Prostate gland (tissue), 2 donors: ENCODE measurements at regions not wholly inside any gene's neighbourhood (a gene's known extent, or its start where the extent isn't known, plus 50 kb on each side); places are given as distances from the start of the nearest gene placed in this dataset.
"Not testable (repeated sequence)": the region's sequence is repeated elsewhere in the genome, so short reads cannot be mapped to it uniquely, and the experiment has no call there.

ENCODE experiments used
- DNase-seq: peaks from one replicate; pipeline ENCODE4 v3.0.0-alpha.2; 2019; ENCODE audit warnings: low spot score
- H3K27ac ChIP-seq, 2 donors: fragments of 200-600 bp; sonication (generic); 2 replicates each; pipeline ENCODE4 v1.5.1; 2017 to 2019
- H3K27me3 ChIP-seq: fragments of 200-600 bp; sonication (generic); replicated peaks from 2 replicates; pipeline ENCODE4 v1.5.1; 2019; ENCODE audit not compliant: insufficient read depth
- H3K36me3 ChIP-seq, 2 donors: fragments of 200-600 bp; sonication (generic); 1 replicate in 1 of 2; 2 replicates in 1 of 2; pipeline versions ENCODE4 v1.5.1 to v1.8.1; 2017 to 2019
- H3K4me1 ChIP-seq: fragments of 200-600 bp; sonication (generic); replicated peaks from 2 replicates; pipeline ENCODE4 v1.5.1; 2019
- H3K4me3 ChIP-seq, 2 donors: fragments of 200-600 bp; sonication (generic); 2 replicates each; pipeline ENCODE4 v1.5.1; 2017 to 2019
- H3K9me3 ChIP-seq: fragments of 200-600 bp; sonication (generic); 2 replicates; pipeline ENCODE4 v1.5.1; 2017
- CTCF ChIP-seq, 4 experiments: fragments of 200-600 bp in 2 of 4; fragments of 450-650 bp in 2 of 4; sonication (generic) in 2 of 4; IDR thresholded peaks; 1 replicate in 3 of 4; 2 replicates in 1 of 4; pipeline ENCODE4 v1.5.1; 2016 to 2019; ENCODE audit warnings: antibody characterized with exemption in 4 of 4, mild to moderate bottlenecking in 2 of 4, moderate library complexity in 2 of 4
- POLR2A ChIP-seq: fragments of 450-650 bp; IDR thresholded peaks from one replicate; pipeline ENCODE4 v1.6.1; 2016; ENCODE audit warnings: antibody characterized with exemption, mild to moderate bottlenecking
- POLR2AphosphoS5 ChIP-seq: sonication (generic); formaldehyde crosslinking; IDR thresholded peaks from one replicate; pipeline ENCODE4 v1.6.1; 2017; ENCODE audit warnings: antibody characterized with exemption
- WGBS: methylation state at CpG from one replicate; pipeline ENCODE4 v1.1.5; 2018; 5-methylcytosine and 5-hydroxymethylcytosine counted together
- intact Hi-C: fragments of 100-400 bp; cut with DNase I; formaldehyde crosslinking; loops from one replicate; pipeline ENCODE4 v1.14.2; 2022

DNA sequence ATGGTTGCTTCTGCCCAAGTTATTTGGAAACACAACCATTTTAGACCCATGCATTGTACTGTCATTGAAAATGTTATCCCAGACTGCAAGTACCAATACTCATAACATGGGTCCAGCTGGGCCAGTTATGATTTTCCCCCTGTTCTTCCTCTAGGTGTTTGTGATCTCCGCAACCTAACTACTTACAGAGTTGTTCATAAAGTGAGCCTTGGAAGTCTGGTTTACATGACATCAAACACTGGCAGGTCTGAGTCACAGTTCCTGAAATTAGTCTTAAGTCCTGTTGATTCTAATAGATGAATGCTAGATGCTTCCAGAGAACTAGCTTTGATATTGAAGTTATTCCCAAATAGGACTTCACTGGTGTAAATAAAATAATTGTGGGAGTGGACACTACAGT lies 487.0 kb downstream of the MED13L start:
- no peak for TF ChIP-seq POLR2A
- no peak for TF ChIP-seq CTCF (IDR thresholded peaks at IDR 0.05)
- no peak for TF ChIP-seq POLR2AphosphoS5
- no peaks in the 10 kb centered on the region for H3K27me3 ChIP-seq
- H3K9me3 ChIP-seq = no peaks in the 10 kb centered on the region
- H3K27ac ChIP-seq = no peak overlapping the region
- 91% methylated on average over 1 of the region's 1 CpG for WGBS
- no peaks in the 10 kb centered on the region for H3K36me3 ChIP-seq
- DNase-seq = no peak
- no peaks in the 10 kb centered on the region for H3K4me1 ChIP-seq
- no peak overlapping the region for H3K4me3 ChIP-seq
- intact Hi-C loops = no loop called here

DNA sequence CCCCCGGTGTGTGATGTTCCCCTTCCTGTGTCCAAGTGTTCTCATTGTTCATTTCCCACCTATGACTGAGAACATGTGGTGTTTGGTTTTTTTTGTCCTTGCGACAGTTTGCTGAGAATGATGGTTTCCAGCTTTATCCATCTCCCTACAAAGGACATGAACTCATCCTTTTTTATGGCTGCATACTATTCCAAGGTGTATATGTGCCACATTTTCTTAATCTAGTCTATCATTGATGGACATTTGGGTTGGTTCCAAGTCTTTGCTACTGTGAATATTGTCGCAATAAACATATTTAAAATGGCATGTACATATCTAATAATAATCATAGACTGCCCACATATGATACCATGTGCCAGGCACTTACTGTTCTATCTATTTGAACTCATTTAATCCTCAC lies 491.0 kb downstream of the MED13L start:
- H3K9me3 ChIP-seq, H3K4me1 ChIP-seq, intact Hi-C loops, DNase-seq, H3K27ac ChIP-seq, H3K36me3 ChIP-seq, H3K27me3 ChIP-seq, H3K4me3 ChIP-seq: not testable (repeated sequence)
- 95% methylated on average over 3 of the region's 3 CpGs for WGBS

DNA sequence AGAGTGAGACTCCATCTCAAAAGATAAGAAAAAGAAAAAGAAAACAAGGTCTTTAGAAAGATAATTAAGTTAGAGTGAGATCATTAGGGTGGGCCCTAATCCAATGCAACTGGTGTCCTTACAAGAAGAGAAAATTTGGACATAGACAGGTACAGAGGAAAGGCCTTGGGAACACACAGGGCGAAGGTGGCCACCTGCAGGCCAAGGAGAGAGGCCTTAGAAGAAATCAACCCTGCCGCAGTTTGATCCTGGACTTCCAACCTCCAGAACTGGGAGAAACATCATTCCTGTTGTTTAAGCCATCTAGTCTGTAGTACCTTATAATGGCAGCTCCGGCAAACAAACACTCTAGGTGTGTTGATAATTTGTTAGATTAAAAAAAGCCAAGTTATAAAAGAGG lies 491.9 kb downstream of the MED13L start:
- H3K4me3 ChIP-seq = no peak overlapping the region
- H3K36me3 ChIP-seq = no peaks in the 10 kb centered on the region
- no peak for DNase-seq
- no peaks in the 10 kb centered on the region for H3K4me1 ChIP-seq
- no peak for TF ChIP-seq POLR2A
- TF ChIP-seq POLR2AphosphoS5 = no peak
- TF ChIP-seq CTCF (IDR thresholded peaks at IDR 0.05) = no peak
- no peaks in the 10 kb centered on the region for H3K9me3 ChIP-seq
- WGBS = 91% methylated on average over 3 of the region's 3 CpGs
- intact Hi-C loops = no loop called here
- H3K27me3 ChIP-seq = no peaks in the 10 kb centered on the region
- H3K27ac ChIP-seq = no peak overlapping the region

DNA sequence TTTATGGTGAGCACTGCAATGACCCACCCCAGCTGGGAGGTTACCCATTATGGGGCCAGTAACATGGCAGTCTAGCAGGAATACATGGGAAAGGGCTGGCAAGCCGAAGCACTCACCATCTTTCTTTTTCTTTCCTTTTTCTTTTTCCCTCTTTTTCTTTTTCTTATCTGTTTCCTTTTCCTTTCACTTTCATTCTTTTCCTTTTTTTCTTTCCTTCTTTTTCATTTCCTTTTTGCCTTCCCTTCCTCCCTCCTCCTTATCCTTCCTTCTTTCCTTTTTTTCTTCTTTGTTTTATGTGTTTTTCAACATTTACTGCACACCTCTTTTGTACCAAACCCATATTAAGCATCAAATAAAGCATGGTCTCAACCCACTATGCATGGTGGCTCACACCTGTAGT lies 501.1 kb downstream of the MED13L start:
- intact Hi-C loops = no loop called here
- H3K36me3 ChIP-seq = no peaks in the 10 kb centered on the region
- H3K4me1 ChIP-seq = no peaks in the 10 kb centered on the region
- H3K4me3 ChIP-seq = no peak overlapping the region
- no peaks in the 10 kb centered on the region for H3K9me3 ChIP-seq
- no peak overlapping the region for H3K27ac ChIP-seq
- H3K27me3 ChIP-seq = no peaks in the 10 kb centered on the region
- DNase-seq = no peak
- 97% methylated on average over 1 of the region's 1 CpG for WGBS
- TF ChIP-seq CTCF (IDR thresholded peaks at IDR 0.05) (no peak), POLR2A (no peak), POLR2AphosphoS5 (no peak)

DNA sequence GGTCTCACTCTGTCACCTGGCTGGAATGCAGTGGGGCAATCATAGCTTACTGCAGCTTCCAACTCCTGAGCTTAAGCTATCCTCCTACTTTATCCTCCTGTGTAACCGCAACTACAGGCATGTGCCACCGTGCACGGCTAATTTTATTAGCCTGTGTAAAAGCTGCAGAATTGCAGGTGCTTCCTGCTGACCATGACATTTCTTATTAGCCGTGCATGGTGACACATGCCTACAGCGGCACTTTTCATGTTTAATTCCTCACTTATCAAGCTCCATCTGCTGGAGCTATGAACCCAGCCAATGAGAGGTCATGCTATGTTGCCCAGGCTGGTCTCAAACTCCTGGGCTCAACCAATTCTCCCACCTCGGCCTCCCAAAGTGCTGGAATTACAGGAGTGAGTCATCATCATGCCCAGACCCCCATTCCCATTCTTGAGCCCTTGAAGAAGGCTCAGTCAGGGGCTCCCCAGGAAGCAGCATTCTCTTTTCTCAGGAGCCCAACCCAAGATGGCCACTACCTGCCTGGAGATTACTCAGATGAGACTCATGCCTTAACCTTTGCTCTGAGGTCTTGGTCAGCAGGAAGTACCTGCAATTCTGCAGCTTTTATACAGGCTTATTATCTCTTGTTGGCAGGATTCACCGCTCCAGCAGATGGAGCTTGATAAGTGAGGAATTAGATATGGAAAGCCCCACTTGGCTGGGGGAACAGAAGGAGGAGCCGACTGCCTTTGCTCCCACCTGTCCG lies 503.2 kb downstream of the MED13L start:
- Histone ChIP-seq H3K4me3 (no peak overlapping the region), H3K9me3 (no peaks in the 10 kb centered on the region), H3K36me3 (no peaks in the 10 kb centered on the region), H3K4me1 (no peaks in the 10 kb centered on the region), H3K27me3 (no peaks in the 10 kb centered on the region), H3K27ac (no peak overlapping the region)
- TF ChIP-seq POLR2AphosphoS5 = peak; percentile 67
- no peak for TF ChIP-seq POLR2A
- peak in 1 of 4 experiments; percentile 2 for TF ChIP-seq CTCF (IDR thresholded peaks at IDR 0.05)
- DNase-seq = peak; percentile 47
- WGBS = 50% methylated on average over 9 of the region's 9 CpGs
- intact Hi-C loops = no loop called here
